ENCODE measurements at regions not wholly inside any gene's neighbourhood (a gene's known extent, or its start where the extent isn't known, plus 50 kb on each side); places are given as distances from the start of the nearest gene placed in this dataset.

- in situ Hi-C loops (cut with MboI; ENCODE audit: low pct_unique_long_range_greater_than_20kb in 2 of 9, low sequenced_read_pairs in 9 of 9, unreplicated experiment in 9 of 9), result no loop called here
- 0 to 100% (median 83%) methylated on average over 1 to 2 of the region's 2 CpGs for WGBS, 10 experiments
- H3K27ac ChIP-seq, result no peak overlapping the region
These were observed 957.2 kb downstream of the FSTL5 start for GRCh38 chr4:161206528-161207080.

GRCh38 chr4:161203865-161204264, 959.9 kb downstream of the FSTL5 start:
- H3K27ac ChIP-seq, result no peak overlapping the region
- H3K4me1 ChIP-seq (replicated peaks in 1 of 2), result peaks cover 0 to 2% of the 10 kb centered on the region in 2 donors
- no peak overlapping the region for H3K4me3 ChIP-seq
- no peak for ATAC-seq (replicated peaks in 6 of 8)
- in situ Hi-C loops (cut with MboI; ENCODE audit: low pct_unique_long_range_greater_than_20kb in 2 of 9, low sequenced_read_pairs in 9 of 9, unreplicated experiment in 9 of 9), result no loop called here
- WGBS, 10 experiments, result 0 to 100% (median 90%) methylated on average over 1 to 3 of the region's 3 CpGs; no CpG with 5 or more reads in 5 of the 10 experiments

More at GRCh38 chr4:161206528-161207080, 957.2 kb downstream of the FSTL5 start:
- peaks cover 0 to 2% of the 10 kb centered on the region in 2 donors for H3K4me1 ChIP-seq (replicated peaks in 1 of 2)
- no peak overlapping the region for H3K4me3 ChIP-seq
- ATAC-seq (replicated peaks in 6 of 8), result no peak

GRCh38 chr4:161197912-161198311, 965.9 kb downstream of the FSTL5 start:
- ATAC-seq (replicated peaks in 6 of 8), result peak in 3 of 8 experiments; percentile 27 to 48 (median 38)
- Histone ChIP-seq H3K4me3 (no peak overlapping the region), H3K27ac (peak overlapping the region in 1 of 2 donors; percentile 32), H3K4me1 (replicated peaks in 1 of 2) (no peaks in the 10 kb centered on the region)
- WGBS, 10 experiments, result 6 to 86% (median 60%) methylated on average over 1 to 2 of the region's 2 CpGs; no CpG with 5 or more reads in 1 of the 10 experiments
- in situ Hi-C loops (cut with MboI; ENCODE audit: low pct_unique_long_range_greater_than_20kb in 2 of 9, low sequenced_read_pairs in 9 of 9, unreplicated experiment in 9 of 9), result no loop called here

GRCh38 chr4:161197474-161197873, 966.3 kb downstream of the FSTL5 start:
- WGBS, 10 experiments, result 13 to 71% (median 58%) methylated on average over 1 to 4 of the region's 4 CpGs
- Histone ChIP-seq H3K4me1 (replicated peaks in 1 of 2) (no peaks in the 10 kb centered on the region), H3K4me3 (no peak overlapping the region), H3K27ac (peak overlapping the region in 1 of 2 donors; percentile 32)
- in situ Hi-C loops (cut with MboI; ENCODE audit: low pct_unique_long_range_greater_than_20kb in 2 of 9, low sequenced_read_pairs in 9 of 9, unreplicated experiment in 9 of 9), result no loop called here
- peak in 3 of 8 experiments; percentile 35 to 51 (median 51) for ATAC-seq (replicated peaks in 6 of 8)

- Histone ChIP-seq H3K4me3 (no peak overlapping the region), H3K4me1 (replicated peaks in 1 of 2) (peaks cover 7 to 16% of the 10 kb centered on the region in 2 donors), H3K27ac (no peak overlapping the region)
- WGBS, 10 experiments, result 0 to 100% (median 77%) methylated on average over 1 to 3 of the region's 4 CpGs; no CpG with 5 or more reads in 2 of the 10 experiments
- ATAC-seq (replicated peaks in 6 of 8), result peak in 2 of 8 experiments; percentile 17 to 60
- in situ Hi-C loops (cut with MboI; ENCODE audit: low pct_unique_long_range_greater_than_20kb in 2 of 9, low sequenced_read_pairs in 9 of 9, unreplicated experiment in 9 of 9), result no loop called here
These were observed 974.3 kb downstream of the FSTL5 start for GRCh38 chr4:161189286-161190134.

GRCh38 chr4:161188578-161188977, 975.2 kb downstream of the FSTL5 start:
- in situ Hi-C loops (cut with MboI; ENCODE audit: low pct_unique_long_range_greater_than_20kb in 2 of 9, low sequenced_read_pairs in 9 of 9, unreplicated experiment in 9 of 9), result no loop called here
- ATAC-seq (replicated peaks in 6 of 8), result no peak
- peaks cover 7 to 16% of the 10 kb centered on the region in 2 donors for H3K4me1 ChIP-seq (replicated peaks in 1 of 2)
- H3K4me3 ChIP-seq, result no peak overlapping the region
- H3K27ac ChIP-seq, result no peak overlapping the region
- WGBS, 10 experiments, result 22 to 100% (median 90%) methylated on average over 2 to 6 of the region's 6 CpGs

- in situ Hi-C loops (cut with MboI; ENCODE audit: low pct_unique_long_range_greater_than_20kb in 2 of 9, low sequenced_read_pairs in 9 of 9, unreplicated experiment in 9 of 9), result no loop called here
- no peak overlapping the region for H3K27ac ChIP-seq
These were observed 976.2 kb downstream of the FSTL5 start for GRCh38 chr4:161187569-161187968.

GRCh38 chr4:161186750-161187149, 977.0 kb downstream of the FSTL5 start:
- Histone ChIP-seq H3K4me1 (replicated peaks in 1 of 2) (peaks cover 7 to 16% of the 10 kb centered on the region in 2 donors), H3K4me3 (no peak overlapping the region), H3K27ac (no peak overlapping the region)
- in situ Hi-C loops (cut with MboI; ENCODE audit: low pct_unique_long_range_greater_than_20kb in 2 of 9, low sequenced_read_pairs in 9 of 9, unreplicated experiment in 9 of 9), result no loop called here
- ATAC-seq (replicated peaks in 6 of 8), result no peak
- 0 to 100% (median 78%) methylated on average over 2 of the region's 2 CpGs; no CpG with 5 or more reads in 2 of the 10 experiments for WGBS, 10 experiments

More at GRCh38 chr4:161187569-161187968, 976.2 kb downstream of the FSTL5 start:
- no peak overlapping the region for H3K4me3 ChIP-seq
- ATAC-seq (replicated peaks in 6 of 8), result peak in 5 of 8 experiments; percentile 36 to 81 (median 49)
- peaks cover 7 to 16% of the 10 kb centered on the region in 2 donors for H3K4me1 ChIP-seq (replicated peaks in 1 of 2)
- 0 to 100% (median 57%) methylated on average over 1 of the region's 1 CpG; no CpG with 5 or more reads in 3 of the 10 experiments for WGBS, 10 experiments

GRCh38 chr4:161186012-161186411, 977.8 kb downstream of the FSTL5 start:
- 0 to 100% (median 71%) methylated on average over 1 of the region's 1 CpG; no CpG with 5 or more reads in 1 of the 10 experiments for WGBS, 10 experiments
- H3K4me3 ChIP-seq, result no peak overlapping the region
- in situ Hi-C loops (cut with MboI; ENCODE audit: low pct_unique_long_range_greater_than_20kb in 2 of 9, low sequenced_read_pairs in 9 of 9, unreplicated experiment in 9 of 9), result no loop called here
- peaks cover 7 to 16% of the 10 kb centered on the region in 2 donors for H3K4me1 ChIP-seq (replicated peaks in 1 of 2)
- no peak overlapping the region for H3K27ac ChIP-seq
- ATAC-seq (replicated peaks in 6 of 8), result peak in 1 of 8 experiments; percentile 71

GRCh38 chr4:161183729-161184128, 980.1 kb downstream of the FSTL5 start:
- peaks cover 0 to 16% of the 10 kb centered on the region in 2 donors for H3K4me1 ChIP-seq (replicated peaks in 1 of 2)
- H3K27ac ChIP-seq, result no peak overlapping the region
- WGBS, 10 experiments, result 25 to 94% (median 76%) methylated on average over 2 to 3 of the region's 3 CpGs
- in situ Hi-C loops (cut with MboI; ENCODE audit: low pct_unique_long_range_greater_than_20kb in 2 of 9, low sequenced_read_pairs in 9 of 9, unreplicated experiment in 9 of 9), result no loop called here
- H3K4me3 ChIP-seq, result no peak overlapping the region
- no peak for ATAC-seq (replicated peaks in 6 of 8)

GRCh38 chr4:161182913-161183312, 980.9 kb downstream of the FSTL5 start:
- ATAC-seq (replicated peaks in 6 of 8), result no peak
- H3K4me1 ChIP-seq (replicated peaks in 1 of 2), result peaks cover 0 to 16% of the 10 kb centered on the region in 2 donors
- WGBS, 10 experiments, result 50 to 100% (median 97%) methylated on average over 1 to 3 of the region's 3 CpGs; no CpG with 5 or more reads in 1 of the 10 experiments
- H3K4me3 ChIP-seq, result no peak overlapping the region
- in situ Hi-C loops (cut with MboI; ENCODE audit: low pct_unique_long_range_greater_than_20kb in 2 of 9, low sequenced_read_pairs in 9 of 9, unreplicated experiment in 9 of 9), result no loop called here
- no peak overlapping the region for H3K27ac ChIP-seq

- Histone ChIP-seq H3K4me1 (replicated peaks in 1 of 2) (no peaks in the 10 kb centered on the region), H3K4me3 (no peak overlapping the region), H3K27ac (no peak overlapping the region)
- no peak for ATAC-seq (replicated peaks in 6 of 8)
- in situ Hi-C loops (cut with MboI; ENCODE audit: low pct_unique_long_range_greater_than_20kb in 2 of 9, low sequenced_read_pairs in 9 of 9, unreplicated experiment in 9 of 9), result no loop called here
- 18 to 95% (median 82%) methylated on average over 1 to 5 of the region's 5 CpGs; no CpG with 5 or more reads in 1 of the 10 experiments for WGBS, 10 experiments
These were observed 985.5 kb downstream of the FSTL5 start for GRCh38 chr4:161178310-161178709.

- Histone ChIP-seq H3K4me3 (no peak overlapping the region), H3K27ac (no peak overlapping the region), H3K4me1 (replicated peaks in 1 of 2) (peaks cover 0 to 1% of the 10 kb centered on the region in 2 donors)
- ATAC-seq (replicated peaks in 6 of 8), result peak in 1 of 8 experiments; percentile 11
- in situ Hi-C loops (cut with MboI; ENCODE audit: low pct_unique_long_range_greater_than_20kb in 2 of 9, low sequenced_read_pairs in 9 of 9, unreplicated experiment in 9 of 9), result no loop called here
- 0 to 100% (median 94%) methylated on average over 1 of the region's 1 CpG; no CpG with 5 or more reads in 3 of the 10 experiments for whole genome bisulfite sequencing, 10 experiments
These were observed 991.3 kb downstream of the FSTL5 start for GRCh38 chr4:161172396-161173026.
